Left lung (tissue), 4 donors: ENCODE measurements at regions not wholly inside any gene's neighbourhood (a gene's known extent, or its start where the extent isn't known, plus 50 kb on each side); places are given as distances from the start of the nearest gene placed in this dataset.

Source experiments
- ATAC-seq: fragments of 200-7000 bp; cut with Tn5 transposase; one replicate; pipeline ENCODE4 v1.9.1; 2020; ENCODE audit warnings: moderate library complexity
- DNase-seq, 4 donors: peaks; one replicate each; pipeline ENCODE4 v3.0.0-alpha.2; 2013 to 2020
- H3K27ac ChIP-seq, 2 donors: fragments of 200-600 bp; sonication (generic) in 1 of 2; one replicate each; pipeline versions ENCODE4 v1.5.0 to v1.8.0; 2020 to 2021
- H3K27me3 ChIP-seq, 2 donors: fragments of 200-600 bp; sonication (generic) in 1 of 2; one replicate each; pipeline versions ENCODE4 v1.5.0 to v1.8.0; 2020 to 2021
- H3K36me3 ChIP-seq, 2 donors: fragments of 200-600 bp; sonication (generic) in 1 of 2; one replicate each; pipeline versions ENCODE4 v1.5.0 to v1.8.0; 2020 to 2021
- H3K4me1 ChIP-seq, 2 donors: fragments of 200-600 bp; one replicate each; pipeline ENCODE4 v1.8.0; 2021
- H3K4me3 ChIP-seq, 2 donors: fragments of 200-600 bp; sonication (generic) in 1 of 2; one replicate each; pipeline versions ENCODE4 v1.5.0 to v1.8.0; 2020 to 2021; ENCODE audit warnings: mild to moderate bottlenecking in 1 of 2
- H3K9me3 ChIP-seq, 2 donors: fragments of 200-600 bp; sonication (generic) in 1 of 2; one replicate each; pipeline versions ENCODE4 v1.5.0 to v1.8.0; 2020 to 2021
- intact Hi-C, 2 donors: fragments of 100-400 bp; cut with DNase I; formaldehyde crosslinking; loops; one replicate each; pipeline versions ENCODE4 v1.11.2 to v1.14.2; 2022
- TF ChIP-seq, protein P1 (sequence below), 2 donors: fragments of 200-600 bp; sonication (generic) in 1 of 2; IDR thresholded peaks; one replicate each; pipeline versions ENCODE4 v1.5.0 to v1.8.0; 2021; ENCODE audit warnings: antibody characterized with exemption in 2 of 2
- donor health status: DM: no; HTN: yes; CAD: no.
- donor health status: DM: no; HTN: no; CAD: no.

DNA sequence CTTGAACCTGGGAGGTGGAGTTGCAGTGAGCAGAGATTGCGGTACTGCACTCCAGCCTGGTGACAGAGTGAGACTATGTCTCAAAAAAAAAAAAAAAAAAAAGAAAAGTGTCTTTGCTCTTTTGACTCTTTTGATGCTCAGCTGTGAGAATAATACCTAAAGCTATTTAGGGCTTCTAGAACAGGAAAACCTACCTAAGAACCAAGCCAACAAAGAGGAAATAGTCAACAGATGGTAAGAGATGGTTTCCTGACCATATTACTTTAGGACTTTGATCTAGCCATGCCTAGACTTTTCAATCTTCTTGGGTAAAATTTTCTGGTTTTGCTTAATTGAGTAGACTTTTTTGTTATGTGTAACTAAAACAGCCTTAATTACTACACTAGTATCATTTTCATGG is 508.1 kb downstream of the EPHA7 start:
- H3K9me3 ChIP-seq, result no peaks in the 10 kb centered on the region
- DNase-seq, result no peak
- no peak overlapping the region for H3K27ac ChIP-seq
- intact Hi-C loops, result no loop called here
- no peaks in the 10 kb centered on the region for H3K27me3 ChIP-seq
- TF ChIP-seq, protein P1, sequence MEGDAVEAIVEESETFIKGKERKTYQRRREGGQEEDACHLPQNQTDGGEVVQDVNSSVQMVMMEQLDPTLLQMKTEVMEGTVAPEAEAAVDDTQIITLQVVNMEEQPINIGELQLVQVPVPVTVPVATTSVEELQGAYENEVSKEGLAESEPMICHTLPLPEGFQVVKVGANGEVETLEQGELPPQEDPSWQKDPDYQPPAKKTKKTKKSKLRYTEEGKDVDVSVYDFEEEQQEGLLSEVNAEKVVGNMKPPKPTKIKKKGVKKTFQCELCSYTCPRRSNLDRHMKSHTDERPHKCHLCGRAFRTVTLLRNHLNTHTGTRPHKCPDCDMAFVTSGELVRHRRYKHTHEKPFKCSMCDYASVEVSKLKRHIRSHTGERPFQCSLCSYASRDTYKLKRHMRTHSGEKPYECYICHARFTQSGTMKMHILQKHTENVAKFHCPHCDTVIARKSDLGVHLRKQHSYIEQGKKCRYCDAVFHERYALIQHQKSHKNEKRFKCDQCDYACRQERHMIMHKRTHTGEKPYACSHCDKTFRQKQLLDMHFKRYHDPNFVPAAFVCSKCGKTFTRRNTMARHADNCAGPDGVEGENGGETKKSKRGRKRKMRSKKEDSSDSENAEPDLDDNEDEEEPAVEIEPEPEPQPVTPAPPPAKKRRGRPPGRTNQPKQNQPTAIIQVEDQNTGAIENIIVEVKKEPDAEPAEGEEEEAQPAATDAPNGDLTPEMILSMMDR (IDR thresholded peaks at IDR 0.05), result no peak
- ATAC-seq, result no peak
- H3K36me3 ChIP-seq, result no peaks in the 10 kb centered on the region
- H3K4me3 ChIP-seq, result no peak overlapping the region
- no peaks in the 10 kb centered on the region for H3K4me1 ChIP-seq

DNA sequence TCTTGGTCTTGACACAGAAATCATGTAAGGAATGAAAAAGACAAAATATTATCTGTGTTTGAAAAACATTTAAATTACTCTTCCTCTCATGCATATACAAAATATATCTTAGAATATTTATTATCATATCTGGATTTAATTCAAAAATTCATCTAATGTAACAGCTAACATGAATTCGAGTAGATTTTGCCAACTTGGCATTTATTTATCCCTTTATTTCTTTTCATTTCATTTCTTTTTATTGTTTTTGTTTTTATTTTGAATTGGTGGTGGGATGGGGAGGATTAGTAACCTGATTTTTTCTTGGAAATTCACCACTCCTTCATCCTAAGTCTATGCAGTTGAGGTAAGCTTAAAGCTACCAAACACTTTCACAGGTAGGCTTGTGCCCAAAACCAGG is 508.7 kb downstream of the EPHA7 start:
- H3K9me3 ChIP-seq, result no peaks in the 10 kb centered on the region
- H3K27me3 ChIP-seq, result no peaks in the 10 kb centered on the region
- DNase-seq, result no peak
- no peak overlapping the region for H3K27ac ChIP-seq
- no peak overlapping the region for H3K4me3 ChIP-seq
- intact Hi-C loops, result no loop called here
- H3K4me1 ChIP-seq, result no peaks in the 10 kb centered on the region
- TF ChIP-seq, protein P1 (IDR thresholded peaks at IDR 0.05), result no peak
- no peak for ATAC-seq
- H3K36me3 ChIP-seq, result no peaks in the 10 kb centered on the region

DNA sequence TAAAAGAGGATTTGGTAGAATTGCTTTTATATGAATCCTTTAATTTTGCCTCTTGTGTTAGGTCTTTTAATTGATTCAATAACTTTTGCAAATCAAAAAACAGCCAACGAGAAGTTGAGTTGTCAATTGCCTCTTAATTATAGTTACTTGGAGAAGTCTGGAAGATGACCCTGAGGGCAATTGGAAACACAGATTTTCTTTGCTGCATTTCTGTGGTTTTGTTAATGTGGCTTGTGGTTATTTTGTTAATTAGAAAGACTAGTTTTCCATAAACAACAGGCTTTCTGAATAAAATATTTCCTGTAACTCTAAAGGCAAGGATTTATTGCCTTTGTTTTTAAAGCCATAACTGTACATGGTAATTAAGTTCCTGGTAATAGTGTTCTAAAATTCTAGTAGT is 513.0 kb downstream of the EPHA7 start:
- DNase-seq (no peak), ATAC-seq (no peak)
- intact Hi-C loops, result no loop called here
- Histone ChIP-seq H3K9me3 (no peaks in the 10 kb centered on the region), H3K4me1 (no peaks in the 10 kb centered on the region), H3K27me3 (no peaks in the 10 kb centered on the region), H3K4me3 (no peak overlapping the region), H3K27ac (no peak overlapping the region), H3K36me3 (no peaks in the 10 kb centered on the region)
- TF ChIP-seq, protein P1 (IDR thresholded peaks at IDR 0.05), result no peak

DNA sequence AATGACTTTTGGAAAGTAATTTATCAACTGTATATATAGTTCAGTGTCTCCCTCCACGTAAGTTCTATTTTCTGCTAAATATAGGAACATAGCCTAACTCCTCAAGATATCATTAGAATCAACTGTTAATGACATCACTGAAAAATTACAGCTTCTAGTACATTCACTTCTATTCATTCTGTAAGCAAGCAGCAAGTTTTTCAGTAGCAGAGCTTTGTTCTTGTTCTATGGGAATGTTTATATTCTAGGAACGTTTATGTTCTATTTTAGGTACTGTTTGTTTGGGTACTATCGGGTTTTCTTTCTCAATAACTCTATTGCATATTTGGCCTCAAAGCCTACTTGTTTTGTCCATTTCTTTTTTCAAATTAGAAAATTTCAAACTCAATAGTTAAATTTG is 525.6 kb downstream of the EPHA7 start:
- Histone ChIP-seq H3K4me3 (no peak overlapping the region), H3K9me3 (peaks cover 0 to 22% of the 10 kb centered on the region in 2 donors), H3K36me3 (no peaks in the 10 kb centered on the region), H3K4me1 (no peaks in the 10 kb centered on the region), H3K27ac (no peak overlapping the region), H3K27me3 (no peaks in the 10 kb centered on the region)
- TF ChIP-seq, protein P1 (IDR thresholded peaks at IDR 0.05), result no peak
- intact Hi-C loops, result no loop called here
- DNase-seq (no peak), ATAC-seq (no peak)

DNA sequence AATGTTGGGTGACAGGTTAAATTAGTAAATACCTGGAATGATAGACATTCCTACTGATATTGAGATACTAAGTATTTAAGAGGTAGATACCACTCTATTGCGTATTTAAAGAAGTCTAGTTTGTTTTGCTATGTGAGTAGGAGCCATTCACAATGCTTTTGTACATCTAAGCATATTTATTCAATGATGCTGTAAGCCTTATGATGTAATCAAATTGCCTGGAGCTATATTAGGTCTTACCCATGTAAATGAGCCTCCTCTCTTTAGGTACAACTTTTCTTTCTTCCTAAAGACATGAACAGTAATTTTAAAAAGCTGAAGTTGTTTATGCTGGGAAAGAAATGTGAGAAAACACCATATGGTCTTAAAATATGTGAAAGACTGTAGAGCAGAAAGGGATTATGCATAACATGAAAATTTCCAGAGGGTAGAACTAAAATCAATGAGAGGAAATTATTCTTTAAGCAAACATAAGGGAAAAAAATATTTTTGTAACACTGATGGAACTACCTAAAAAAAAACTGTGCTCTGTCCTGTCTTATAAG is 526.7 kb downstream of the EPHA7 start:
- intact Hi-C loops, result no loop called here
- TF ChIP-seq, protein P1 (IDR thresholded peaks at IDR 0.05), result no peak
- H3K4me3 ChIP-seq, result no peak overlapping the region
- no peaks in the 10 kb centered on the region for H3K27me3 ChIP-seq
- DNase-seq, result no peak
- no peak overlapping the region for H3K27ac ChIP-seq
- no peaks in the 10 kb centered on the region for H3K4me1 ChIP-seq
- peaks cover 0 to 27% of the 10 kb centered on the region in 2 donors for H3K9me3 ChIP-seq
- H3K36me3 ChIP-seq, result no peaks in the 10 kb centered on the region
- ATAC-seq, result no peak
